Osteoblast (primary cell): ENCODE measurements at regions not wholly inside any gene's neighbourhood (a gene's known extent, or its start where the extent isn't known, plus 50 kb on each side); places are given as distances from the start of the nearest gene placed in this dataset.

ENCODE experiments used
- DNase-seq: peaks from one replicate; pipeline ENCODE4 v3.0.0; 2011; ENCODE audit warnings: low spot score, mixed read lengths; ENCODE audit not compliant: insufficient read length; ENCODE audit errors: missing footprints
- H2AFZ ChIP-seq: 2 replicates; pipeline ENCODE4 v1.6.0; 2011; ENCODE audit warnings: mild to moderate bottlenecking, low read length
- H3K27ac ChIP-seq: 2 replicates; pipeline ENCODE4 v1.5.1; 2011; ENCODE audit warnings: mild to moderate bottlenecking, low read depth, low read length, moderate library complexity
- H3K27me3 ChIP-seq: 2 replicates; pipeline ENCODE4 v1.6.0; 2012; ENCODE audit warnings: mild to moderate bottlenecking, control low read depth, inconsistent platforms, low read length, moderate library complexity; ENCODE audit not compliant: insufficient read depth
- H3K36me3 ChIP-seq: 2 replicates; pipeline ENCODE4 v1.5.1; 2011; ENCODE audit warnings: mild to moderate bottlenecking, low read length, control low read depth, moderate library complexity; ENCODE audit not compliant: insufficient read depth
- H3K4me1 ChIP-seq: 2 replicates; pipeline ENCODE4 v1.5.1; 2011; ENCODE audit warnings: mild to moderate bottlenecking, low read length, control low read depth, moderate library complexity; ENCODE audit not compliant: insufficient read depth
- H3K4me2 ChIP-seq: 2 replicates; pipeline ENCODE4 v1.6.0; 2011; ENCODE audit warnings: mild to moderate bottlenecking, low read length; ENCODE audit not compliant: insufficient read depth
- H3K4me3 ChIP-seq: fragments of 200-600 bp; sonication (generic); 3 replicates; pipeline ENCODE4 v1.5.1; 2012; ENCODE audit warnings: mild to moderate bottlenecking, low read length, inconsistent platforms; ENCODE audit not compliant: insufficient read depth
- H3K79me2 ChIP-seq: 2 replicates; pipeline ENCODE4 v1.6.0; 2012; ENCODE audit warnings: mild to moderate bottlenecking, low read length, control low read depth, inconsistent platforms; ENCODE audit not compliant: insufficient read depth
- H3K9me3 ChIP-seq: 2 replicates; pipeline ENCODE4 v1.5.1; 2011; ENCODE audit warnings: low read depth, low read length, control low read depth
- H4K20me1 ChIP-seq: 2 replicates; pipeline ENCODE4 v1.6.0; 2012; ENCODE audit warnings: mild to moderate bottlenecking, low read length, control low read depth; ENCODE audit not compliant: insufficient read depth
- TF ChIP-seq, protein P1 (sequence below): IDR thresholded peaks from 2 replicates; pipeline ENCODE4 v1.5.1; 2011; ENCODE audit warnings: mild to moderate bottlenecking, low read depth, low read length, moderate library complexity; ENCODE audit errors: extremely low read depth

DNA sequence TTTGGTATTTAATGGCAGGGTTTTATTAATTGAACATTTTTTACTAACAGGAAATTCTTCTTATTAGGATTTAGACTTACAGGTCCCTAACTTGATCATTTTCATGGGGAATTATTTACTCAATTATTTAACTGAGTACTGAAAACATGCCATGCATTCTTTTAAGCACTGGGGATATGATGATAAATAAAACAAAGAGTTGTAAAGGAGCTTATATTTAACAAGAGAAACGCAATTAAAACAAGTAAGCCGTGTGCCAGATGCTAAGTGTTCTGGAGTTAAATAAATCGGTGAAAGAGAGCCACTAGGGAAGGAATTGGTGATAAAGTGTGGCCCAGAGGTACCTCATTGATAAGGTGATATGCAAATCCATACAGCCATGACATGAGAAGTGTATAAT lies 214.2 kb upstream of the HTR1E start:
- Histone ChIP-seq H4K20me1 (no peaks in the 10 kb centered on the region), H3K27ac (no peak overlapping the region), H3K4me2 (no peak overlapping the region), H3K4me3 (no peak overlapping the region), H3K9me3 (peaks cover 2% of the 10 kb centered on the region), H3K4me1 (no peaks in the 10 kb centered on the region), H3K36me3 (no peaks in the 10 kb centered on the region), H3K27me3 (no peaks in the 10 kb centered on the region), H3K79me2 (no peaks in the 10 kb centered on the region), H2AFZ (no peak overlapping the region)
- no peak for DNase-seq
- TF ChIP-seq, protein P1, sequence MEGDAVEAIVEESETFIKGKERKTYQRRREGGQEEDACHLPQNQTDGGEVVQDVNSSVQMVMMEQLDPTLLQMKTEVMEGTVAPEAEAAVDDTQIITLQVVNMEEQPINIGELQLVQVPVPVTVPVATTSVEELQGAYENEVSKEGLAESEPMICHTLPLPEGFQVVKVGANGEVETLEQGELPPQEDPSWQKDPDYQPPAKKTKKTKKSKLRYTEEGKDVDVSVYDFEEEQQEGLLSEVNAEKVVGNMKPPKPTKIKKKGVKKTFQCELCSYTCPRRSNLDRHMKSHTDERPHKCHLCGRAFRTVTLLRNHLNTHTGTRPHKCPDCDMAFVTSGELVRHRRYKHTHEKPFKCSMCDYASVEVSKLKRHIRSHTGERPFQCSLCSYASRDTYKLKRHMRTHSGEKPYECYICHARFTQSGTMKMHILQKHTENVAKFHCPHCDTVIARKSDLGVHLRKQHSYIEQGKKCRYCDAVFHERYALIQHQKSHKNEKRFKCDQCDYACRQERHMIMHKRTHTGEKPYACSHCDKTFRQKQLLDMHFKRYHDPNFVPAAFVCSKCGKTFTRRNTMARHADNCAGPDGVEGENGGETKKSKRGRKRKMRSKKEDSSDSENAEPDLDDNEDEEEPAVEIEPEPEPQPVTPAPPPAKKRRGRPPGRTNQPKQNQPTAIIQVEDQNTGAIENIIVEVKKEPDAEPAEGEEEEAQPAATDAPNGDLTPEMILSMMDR: no peak

GRCh38 chr6:86722131-86722530 lies 215.2 kb upstream of the HTR1E start:
- DNase-seq: no peak
- no peaks in the 10 kb centered on the region for H3K79me2 ChIP-seq
- no peaks in the 10 kb centered on the region for H3K27me3 ChIP-seq
- TF ChIP-seq, protein P1: no peak
- no peak overlapping the region for H2AFZ ChIP-seq
- no peak overlapping the region for H3K4me3 ChIP-seq
- no peaks in the 10 kb centered on the region for H4K20me1 ChIP-seq
- peaks cover 2% of the 10 kb centered on the region for H3K9me3 ChIP-seq
- H3K36me3 ChIP-seq: no peaks in the 10 kb centered on the region
- H3K4me2 ChIP-seq: no peak overlapping the region
- no peak overlapping the region for H3K27ac ChIP-seq
- H3K4me1 ChIP-seq: no peaks in the 10 kb centered on the region

- Histone ChIP-seq H3K27ac (no peak overlapping the region), H3K9me3 (no peaks in the 10 kb centered on the region), H3K79me2 (no peaks in the 10 kb centered on the region), H3K27me3 (no peaks in the 10 kb centered on the region), H4K20me1 (no peaks in the 10 kb centered on the region), H2AFZ (no peak overlapping the region), H3K4me3 (no peak overlapping the region), H3K36me3 (no peaks in the 10 kb centered on the region), H3K4me1 (no peaks in the 10 kb centered on the region), H3K4me2 (no peak overlapping the region)
- TF ChIP-seq, protein P1: no peak
- no peak for DNase-seq
These were observed 221.7 kb upstream of the HTR1E start for GRCh38 chr6:86715676-86716075.

GRCh38 chr6:86712039-86712438 lies 225.3 kb upstream of the HTR1E start:
- Histone ChIP-seq H3K9me3 (peaks cover 4% of the 10 kb centered on the region), H3K4me3 (no peak overlapping the region), H3K4me2 (no peak overlapping the region), H3K27ac (no peak overlapping the region), H3K27me3 (no peaks in the 10 kb centered on the region), H4K20me1 (no peaks in the 10 kb centered on the region), H2AFZ (no peak overlapping the region), H3K79me2 (no peaks in the 10 kb centered on the region), H3K36me3 (no peaks in the 10 kb centered on the region), H3K4me1 (no peaks in the 10 kb centered on the region)
- no peak for DNase-seq
- TF ChIP-seq, protein P1: no peak
